Cardiac fibroblast (primary cell): ENCODE measurements at regions not wholly inside any gene's neighbourhood (a gene's known extent, or its start where the extent isn't known, plus 50 kb on each side); places are given as distances from the start of the nearest gene placed in this dataset.

Experiments
- DNase-seq, 2 donors: peaks; one replicate each; pipeline versions ENCODE4 v3.0.0 to v3.0.0-alpha.2; 2010; ENCODE audit warnings: low read depth in 2 of 2
- H3K4me3 ChIP-seq, 2 donors: replicated peaks in 1 of 2; 1 replicate in 1 of 2; 2 replicates in 1 of 2; pipeline ENCODE4 v1.5.1; 2011; ENCODE audit warnings: low read depth in 2 of 2, low read length in 2 of 2, mild to moderate bottlenecking in 2 of 2, moderate library complexity in 1 of 2
- CTCF ChIP-seq: IDR thresholded peaks from one replicate; pipeline ENCODE4 v1.5.1; 2011; ENCODE audit warnings: low read depth, mild to moderate bottlenecking, low read length, inconsistent platforms

DNA sequence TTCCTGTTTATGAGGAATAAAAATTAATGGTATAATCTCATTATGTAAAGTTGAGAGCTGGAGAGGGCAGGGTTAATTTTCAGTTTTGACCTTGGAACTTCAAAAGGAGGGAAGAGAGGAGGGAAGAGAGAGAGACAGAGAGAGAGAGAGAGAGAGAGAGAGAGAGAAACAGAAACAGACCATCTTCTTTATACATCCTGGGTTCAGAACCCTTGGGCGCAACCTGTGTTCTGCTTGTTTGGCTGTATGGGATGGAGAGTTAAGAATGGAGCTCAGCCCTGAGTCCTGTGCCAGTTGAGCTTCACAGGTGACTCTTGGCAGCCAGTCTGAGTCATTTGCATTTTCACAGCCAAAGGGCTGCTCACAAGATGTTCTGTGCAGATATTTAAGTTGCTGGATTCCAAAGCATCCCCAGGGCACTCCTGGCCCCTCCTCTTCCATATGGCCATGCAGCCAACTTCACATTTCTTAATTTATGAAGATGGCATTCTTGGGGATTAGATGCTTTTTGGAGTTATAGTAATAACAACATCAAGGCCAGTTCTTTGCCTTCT, 143.5 kb downstream of the CARTPT start:
- no peak for TF ChIP-seq CTCF
- DNase-seq = no peak
- H3K4me3 ChIP-seq = no peak overlapping the region

GRCh38 chr5:71864730-71865601, 145.9 kb downstream of the CARTPT start:
- peak; percentile 45 to 61 for DNase-seq

GRCh38 chr5:71865665-71866320, 146.7 kb downstream of the CARTPT start:
- no peak overlapping the region for H3K4me3 ChIP-seq
- no peak for TF ChIP-seq CTCF
- DNase-seq = no peak

More at GRCh38 chr5:71864730-71865601, 145.9 kb downstream of the CARTPT start:
- TF ChIP-seq CTCF = no peak
- H3K4me3 ChIP-seq = no peak overlapping the region

DNA sequence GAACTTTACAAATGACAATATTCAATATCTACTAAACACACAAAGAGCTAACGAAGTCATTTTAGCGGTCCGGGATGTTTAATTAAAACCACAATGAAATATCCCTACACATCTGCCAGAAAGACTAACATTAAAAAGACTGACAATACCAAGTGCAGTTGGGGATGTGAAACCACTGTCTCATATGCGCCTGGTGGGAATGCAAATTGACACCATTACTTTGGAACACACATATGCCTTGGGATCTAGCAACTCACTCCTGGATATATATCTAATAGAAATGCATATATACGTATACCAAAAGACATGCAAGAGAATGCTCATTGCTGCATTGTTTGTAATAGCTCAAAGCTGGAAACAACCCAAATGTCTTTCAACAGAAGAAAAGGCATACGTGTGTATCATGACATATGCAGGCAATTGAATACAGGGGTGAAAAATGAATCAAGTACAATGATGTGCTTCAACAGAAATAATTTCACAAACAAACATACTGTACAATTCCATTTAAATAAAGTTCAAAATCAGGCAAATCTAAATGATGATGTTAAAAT, 153.3 kb downstream of the CARTPT start:
- DNase-seq = no peak
- TF ChIP-seq CTCF = no peak
- no peak overlapping the region for H3K4me3 ChIP-seq

- no peak for DNase-seq
- no peak for TF ChIP-seq CTCF
- H3K4me3 ChIP-seq = no peak overlapping the region
Observed at GRCh38 chr5:71873191-71873591, 154.1 kb downstream of the CARTPT start.

DNA sequence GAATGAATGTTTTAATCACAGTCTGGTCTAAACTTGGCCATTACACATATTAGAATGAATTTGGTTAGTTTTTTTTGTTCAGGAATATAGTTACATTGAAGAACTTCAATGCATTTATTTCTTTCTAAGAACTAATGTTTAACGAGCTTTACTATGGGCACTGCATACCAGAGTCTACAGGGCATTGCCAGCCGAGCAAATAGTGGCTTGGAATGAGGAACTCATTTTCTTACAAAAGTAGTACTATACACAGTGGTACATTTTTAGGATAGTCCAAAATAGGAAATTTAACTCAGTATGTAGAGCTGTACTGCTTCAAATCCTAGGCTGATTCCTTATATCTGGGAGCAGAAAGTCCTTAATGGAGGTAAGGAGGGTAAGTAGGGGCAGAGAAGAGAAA, 155.4 kb downstream of the CARTPT start:
- DNase-seq = no peak
- no peak overlapping the region for H3K4me3 ChIP-seq
- no peak for TF ChIP-seq CTCF
